ENCODE measurements at regions not wholly inside any gene's neighbourhood (a gene's known extent, or its start where the extent isn't known, plus 50 kb on each side); places are given as distances from the start of the nearest gene placed in this dataset.

GRCh38 chr6:134607411-134607810 is 289.5 kb upstream of the SGK1 start:
- Histone ChIP-seq H2AFZ (ENCODE audit: low read depth, low read length) (no peak overlapping the region), H3K9me1 (replicated peaks; ENCODE audit: control insufficient read depth, extremely low read depth, insufficient read depth, low read length) (no peaks in the 10 kb centered on the region), H3K36me3 (ENCODE audit: control insufficient read depth in 2 of 2, extremely low read depth in 1 of 2, insufficient read depth in 2 of 2, low read length in 2 of 2) (no peaks in the 10 kb centered on the region), H4K20me1 (replicated peaks; ENCODE audit: control insufficient read depth, extremely low read depth, insufficient read depth, low read length) (no peaks in the 10 kb centered on the region), H3K79me2 (ENCODE audit: control insufficient read depth, insufficient read depth, low read length) (no peaks in the 10 kb centered on the region), H3K4me3 (replicated peaks in 1 of 3; ENCODE audit: insufficient read depth in 1 of 3, low read depth in 1 of 3, low read length in 3 of 3) (no peak overlapping the region), H3K4me1 (ENCODE audit: control insufficient read depth, extremely low read depth, insufficient read depth, low read length) (no peaks in the 10 kb centered on the region), H3K9me3 (replicated peaks; ENCODE audit: control insufficient read depth, insufficient read depth, low read length) (no peaks in the 10 kb centered on the region), H3K27ac (ENCODE audit: insufficient read depth, low read depth, low read length) (no peak overlapping the region), H3K27me3 (ENCODE audit: control insufficient read depth in 2 of 2, insufficient read depth in 2 of 2, low read length in 2 of 2) (no peaks in the 10 kb centered on the region), H3K9ac (replicated peaks; ENCODE audit: extremely low read depth, insufficient read depth, low read length) (no peak overlapping the region), H3K4me2 (ENCODE audit: insufficient read depth, low read length) (no peak overlapping the region)
- no TSS peak for BruUV-seq (replicated peaks)
- CTCF ChIA-PET: interaction anchor here (0.6 to 1.2 kb wide), 2 partner anchors 14 to 221 kb away, joined by 3 to 4 read pairs; no protein-coding TSS in a partner anchor
- TF ChIP-seq CTCF (IDR thresholded peaks at IDR 0.05; ENCODE audit: extremely low read depth in 1 of 2, insufficient read depth in 1 of 2, low read depth in 1 of 2, low read length in 2 of 2): no peak
- no peak for TF ChIP-seq POLR2A (IDR thresholded peaks at IDR 0.05; ENCODE audit: low read depth, low read length)
- no peak for TF ChIP-seq MAX (IDR thresholded peaks at IDR 0.05; ENCODE audit: insufficient read depth, insufficient read length)
- no peak for TF ChIP-seq JUN (IDR thresholded peaks at IDR 0.05; ENCODE audit: borderline replicate concordance, insufficient read depth, insufficient read length, low read depth)
- no peak for TF ChIP-seq POLR2AphosphoS5 (IDR thresholded peaks at IDR 0.05; ENCODE audit: insufficient read depth, low read depth, low read length)
- TF ChIP-seq EZH2 (IDR thresholded peaks at IDR 0.05; ENCODE audit: borderline replicate concordance, low read depth, low read length, severe bottlenecking): no peak
- TF ChIP-seq FOS (IDR thresholded peaks at IDR 0.05; ENCODE audit: borderline replicate concordance, insufficient read depth, low read length): no peak
- no peak for TF ChIP-seq MYC (IDR thresholded peaks at IDR 0.05; ENCODE audit: low read depth, low read length)
- no peak for TF ChIP-seq GATA2 (IDR thresholded peaks at IDR 0.05; ENCODE audit: insufficient read depth, insufficient read length, low read depth, low read length)
- intact Hi-C loops (cut with micrococcal nuclease) (no loop called here), dilution Hi-C loops (cut with MboI; ENCODE audit: extremely low pct_ligation_motif_present, low sequenced_read_pairs) (no loop called here)
- POLR2A ChIA-PET: no interaction called here
- DNase-seq (ENCODE audit: low read depth, low spot score): no peak
- no peak for FAIRE-seq

Measured in endothelial cell of umbilical vein (primary cell).